KBM-7 (cell line): ENCODE measurements at regions not wholly inside any gene's neighbourhood (a gene's known extent, or its start where the extent isn't known, plus 50 kb on each side); places are given as distances from the start of the nearest gene placed in this dataset.

Source experiments
- DNase-seq: peaks from one replicate; pipeline ENCODE4 v3.0.0-alpha.2; 2015
- in situ Hi-C: fragments of 300-500 bp; cut with MboI; formaldehyde crosslinking; loops from 2 replicates; pipeline ENCODE4 v1.14.3; 2020; ENCODE audit warnings: low sequenced_read_pairs, low pct_unique_long_range_greater_than_20kb, mixed read lengths

- in situ Hi-C loops = no loop called here
- peak; percentile 29 for DNase-seq
Measured at GRCh38 chr13:29954082-29955028, 103.9 kb upstream of the UBL3 start.

- DNase-seq = no peak
Measured at GRCh38 chr13:29953542-29953941, 103.1 kb upstream of the UBL3 start.

DNA sequence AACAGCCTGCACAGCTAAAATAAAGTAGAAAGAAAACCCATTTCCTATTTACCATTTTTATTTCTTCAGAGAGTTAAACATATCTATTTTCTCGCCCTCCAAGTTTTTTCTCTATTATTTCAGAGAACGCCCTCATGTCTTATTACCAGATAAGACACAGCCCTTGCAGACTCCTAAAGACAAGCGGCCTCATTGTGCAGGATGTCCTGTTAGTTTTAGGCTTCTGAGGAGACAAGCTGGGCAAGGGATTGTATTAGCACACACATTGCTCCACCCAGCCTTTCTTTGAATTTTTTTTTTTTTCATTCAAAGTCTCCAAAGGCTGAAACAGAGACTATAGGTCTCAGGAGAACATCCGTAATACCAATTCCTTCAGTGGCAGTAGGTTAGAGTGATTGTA, 101.8 kb upstream of the UBL3 start:
- in situ Hi-C loops = no loop called here

More at GRCh38 chr13:29953542-29953941, 103.1 kb upstream of the UBL3 start:
- in situ Hi-C loops = no loop called here

DNA sequence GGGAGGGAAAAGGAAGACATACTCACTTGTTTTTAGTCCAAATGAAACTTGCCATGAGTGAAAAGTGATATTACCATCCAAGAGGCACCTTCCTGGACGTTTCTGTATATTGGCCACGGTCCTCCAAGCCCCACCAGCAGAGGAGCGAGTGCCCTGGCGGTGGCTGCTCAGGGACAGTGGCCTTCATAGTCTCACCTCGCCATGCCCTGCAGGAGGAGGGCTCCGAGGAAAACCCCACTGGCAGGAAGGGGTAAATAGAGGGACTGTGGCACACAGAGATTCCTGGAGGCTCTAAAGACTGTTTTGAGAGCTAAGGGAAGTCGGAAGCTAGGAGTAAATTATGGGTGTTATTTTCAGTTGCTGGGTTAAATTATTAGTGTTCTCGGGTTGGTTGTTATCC, 98.4 kb upstream of the UBL3 start:
- in situ Hi-C loops = no loop called here
- DNase-seq = no peak

More for the DNA sequence above, 101.8 kb upstream of the UBL3 start:
- no peak for DNase-seq

DNA sequence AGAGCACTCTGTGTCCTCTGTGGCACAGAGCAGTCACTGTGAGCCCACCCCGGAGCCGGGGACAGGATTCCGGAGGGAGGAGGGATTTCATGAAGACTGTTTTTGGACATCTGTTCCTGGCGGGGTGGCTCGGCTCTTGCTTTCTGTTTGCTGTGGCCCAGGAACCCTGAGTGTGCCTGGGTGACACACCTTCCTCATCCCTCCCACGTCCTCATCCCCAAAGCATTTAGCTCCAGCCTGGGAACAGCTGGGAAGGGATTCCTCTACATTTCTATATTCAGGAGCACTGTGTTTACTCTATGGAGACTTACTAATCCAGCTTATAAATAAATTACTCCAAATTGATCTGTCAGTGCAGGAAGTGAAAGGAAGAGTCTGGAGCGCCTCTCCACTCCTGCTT, 97.8 kb upstream of the UBL3 start:
- in situ Hi-C loops = no loop called here
- no peak for DNase-seq

DNA sequence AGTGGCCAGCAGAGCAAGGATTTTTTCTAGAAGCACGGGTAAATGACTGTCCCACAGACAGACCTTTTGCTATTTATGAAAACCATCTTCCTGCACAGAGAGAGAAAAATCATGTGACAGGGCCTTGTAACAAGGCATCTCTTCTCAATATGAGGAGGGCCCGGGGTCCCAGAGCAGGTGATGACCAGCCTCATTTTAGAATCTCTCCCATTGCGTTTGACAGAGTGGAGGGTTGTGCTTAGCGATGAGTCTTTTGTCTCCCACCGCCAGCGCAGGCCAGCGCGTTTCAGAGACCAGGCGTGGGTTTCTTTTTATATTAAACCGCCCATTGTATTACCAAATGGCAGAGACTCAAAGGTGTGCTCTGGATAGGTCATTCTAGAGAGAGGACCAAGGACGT, 97.4 kb upstream of the UBL3 start:
- in situ Hi-C loops = no loop called here
- DNase-seq = no peak

GRCh38 chr13:29946093-29946492, 95.7 kb upstream of the UBL3 start:
- in situ Hi-C loops = no loop called here
- DNase-seq = no peak

DNA sequence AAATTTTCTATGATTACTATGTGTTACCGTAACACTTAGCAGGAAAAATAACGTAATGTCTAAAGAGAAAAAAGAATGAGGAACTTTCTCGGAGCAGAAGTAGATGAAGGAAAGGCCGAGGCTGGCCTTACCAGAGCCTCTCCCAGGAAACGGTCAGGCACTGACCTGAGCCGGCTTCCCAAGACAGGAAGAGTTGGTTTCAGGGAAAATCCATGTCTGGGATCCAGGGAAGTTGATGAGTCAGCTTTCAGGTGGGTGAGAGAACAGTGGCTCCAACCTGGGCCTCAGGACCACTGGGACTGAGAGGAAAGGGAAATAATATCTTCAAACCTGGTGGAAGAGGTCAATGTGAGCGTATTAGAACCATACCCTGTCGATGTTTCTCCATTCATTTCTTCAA, 93.3 kb upstream of the UBL3 start:
- in situ Hi-C loops = no loop called here

GRCh38 chr13:29943273-29943672, 92.9 kb upstream of the UBL3 start:
- DNase-seq = no peak
- in situ Hi-C loops = no loop called here

More for the DNA sequence above, 93.3 kb upstream of the UBL3 start:
- DNase-seq = no peak

- in situ Hi-C loops = no loop called here
- no peak for DNase-seq
Measured at GRCh38 chr13:29940715-29941114, 90.3 kb upstream of the UBL3 start.

- in situ Hi-C loops = no loop called here
- no peak for DNase-seq
Measured at GRCh38 chr13:29939158-29939557, 88.7 kb upstream of the UBL3 start.

- no peak for DNase-seq
- in situ Hi-C loops = no loop called here
Measured at GRCh38 chr13:29937841-29938240, 87.4 kb upstream of the UBL3 start.

GRCh38 chr13:29937379-29937778, 87.0 kb upstream of the UBL3 start:
- in situ Hi-C loops = no loop called here
- DNase-seq = no peak

- DNase-seq = no peak
- in situ Hi-C loops = no loop called here
Measured at GRCh38 chr13:29936956-29937355, 86.5 kb upstream of the UBL3 start.

GRCh38 chr13:29936051-29936813, 85.8 kb upstream of the UBL3 start:
- no peak for DNase-seq
- in situ Hi-C loops = no loop called here

GRCh38 chr13:29935309-29935981, 85.0 kb upstream of the UBL3 start:
- in situ Hi-C loops = no loop called here
- DNase-seq = no peak

- no peak for DNase-seq
- in situ Hi-C loops = no loop called here
Measured at GRCh38 chr13:29934531-29935308, 84.3 kb upstream of the UBL3 start.

- DNase-seq = no peak
- in situ Hi-C loops = no loop called here
Measured at GRCh38 chr13:29933401-29933800, 83.0 kb upstream of the UBL3 start.

DNA sequence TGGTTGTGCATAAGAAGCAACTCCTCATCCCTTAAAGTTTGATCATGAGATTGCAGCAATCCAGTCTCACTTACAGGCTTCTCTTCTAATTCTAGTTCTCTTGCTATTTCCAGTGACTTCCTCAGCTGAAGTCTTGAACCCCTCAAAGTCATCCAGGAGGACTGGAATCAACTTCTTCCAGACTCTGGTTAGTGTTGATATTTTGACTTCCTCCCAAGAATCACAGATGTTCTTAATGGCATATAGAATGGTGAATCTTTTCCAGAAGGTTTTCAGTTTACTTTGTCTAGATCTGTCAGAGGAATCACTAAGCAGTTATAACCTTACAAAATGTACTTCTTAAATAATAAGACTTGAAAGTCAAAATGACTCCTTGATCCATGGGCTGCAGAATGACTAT, 81.3 kb upstream of the UBL3 start:
- in situ Hi-C loops = no loop called here
- no peak for DNase-seq
